C4-2B (cell line): ENCODE measurements at regions not wholly inside any gene's neighbourhood (a gene's known extent, or its start where the extent isn't known, plus 50 kb on each side); places are given as distances from the start of the nearest gene placed in this dataset.

ENCODE experiments used
- CTCF ChIP-seq: fragments of 450-650 bp; conservative IDR thresholded peaks from 2 replicates; pipeline ENCODE4 v1.5.1; 2017; ENCODE audit warnings: mild to moderate bottlenecking
- ZFX ChIP-seq: fragments of 450-650 bp; IDR thresholded peaks from 2 replicates; pipeline ENCODE4 v1.6.1; 2017

- TF ChIP-seq CTCF (no peak), ZFX (no peak)
These were observed 597.0 kb downstream of the HTR1B start for GRCh38 chr6:76866091-76866915.
